Stimulated activated CD4-positive, alpha-beta T cell treated with anti-CD3 and anti-CD28 coated beads, Interleukin-12 subunit alpha, Interleukin-12 subunit beta, amount 100 ng/mL, for 24 hours (primary cell): ENCODE measurements at regions not wholly inside any gene's neighbourhood (a gene's known extent, or its start where the extent isn't known, plus 50 kb on each side); places are given as distances from the start of the nearest gene placed in this dataset.

Experiments
- DNase-seq, 2 experiments: peaks; one replicate each; pipeline ENCODE4 v3.0.0-alpha.2; 2020; ENCODE audit warnings: low read depth in 2 of 2

- DNase-seq, result no peak
Observed at GRCh38 chr10:128465697-128466096, 339.5 kb upstream of the MKI67 start.

- no peak for DNase-seq
Observed at GRCh38 chr10:128466831-128467371, 340.7 kb upstream of the MKI67 start.

GRCh38 chr10:128468462-128468861, 342.2 kb upstream of the MKI67 start:
- DNase-seq, result no peak

- DNase-seq, result no peak
Observed at GRCh38 chr10:128469515-128469914, 343.3 kb upstream of the MKI67 start.

- no peak for DNase-seq
Observed at GRCh38 chr10:128470321-128470965, 344.2 kb upstream of the MKI67 start.

GRCh38 chr10:128471151-128471550, 344.9 kb upstream of the MKI67 start:
- no peak for DNase-seq

- DNase-seq, result no peak
Observed at GRCh38 chr10:128472196-128472595, 346.0 kb upstream of the MKI67 start.

GRCh38 chr10:128473396-128473795, 347.2 kb upstream of the MKI67 start:
- DNase-seq, result no peak

- no peak for DNase-seq
Observed at GRCh38 chr10:128473911-128474310, 347.7 kb upstream of the MKI67 start.

GRCh38 chr10:128474571-128474970, 348.3 kb upstream of the MKI67 start:
- DNase-seq, result no peak

- DNase-seq, result no peak
Observed at GRCh38 chr10:128475686-128476367, 349.6 kb upstream of the MKI67 start.

GRCh38 chr10:128476368-128476725, 350.1 kb upstream of the MKI67 start:
- DNase-seq, result no peak

GRCh38 chr10:128476845-128477244, 350.6 kb upstream of the MKI67 start:
- no peak for DNase-seq

GRCh38 chr10:128480601-128481000, 354.4 kb upstream of the MKI67 start:
- DNase-seq, result no peak

GRCh38 chr10:128481152-128481840, 355.1 kb upstream of the MKI67 start:
- DNase-seq, result no peak

GRCh38 chr10:128482052-128482451, 355.8 kb upstream of the MKI67 start:
- no peak for DNase-seq

GRCh38 chr10:128483216-128483615, 357.0 kb upstream of the MKI67 start:
- no peak for DNase-seq

- no peak for DNase-seq
Observed at GRCh38 chr10:128484041-128484440, 357.8 kb upstream of the MKI67 start.

GRCh38 chr10:128485701-128486235, 359.5 kb upstream of the MKI67 start:
- DNase-seq, result no peak

GRCh38 chr10:128487517-128487916, 361.3 kb upstream of the MKI67 start:
- no peak for DNase-seq

- no peak for DNase-seq
Observed at GRCh38 chr10:128489324-128490247, 363.4 kb upstream of the MKI67 start.
